Liver (tissue), 3 donors: ENCODE measurements at regions not wholly inside any gene's neighbourhood (a gene's known extent, or its start where the extent isn't known, plus 50 kb on each side); places are given as distances from the start of the nearest gene placed in this dataset.

Experiments
- EGR1 ChIP-seq, 2 donors: IDR thresholded peaks; 2 replicates each; pipeline ENCODE4 v1.6.1; 2016 to 2018; ENCODE audit warnings: antibody characterized with exemption in 2 of 2, low read depth in 2 of 2
- FOXA2 ChIP-seq: IDR thresholded peaks from 2 replicates; pipeline ENCODE4 v1.6.1; 2016; ENCODE audit warnings: antibody characterized with exemption
- GABPA ChIP-seq, 2 donors: IDR thresholded peaks in 1 of 2; conservative IDR thresholded peaks in 1 of 2; 2 replicates each; pipeline ENCODE4 v1.6.1; 2016; ENCODE audit warnings: antibody characterized with exemption in 2 of 2, mild to moderate bottlenecking in 1 of 2, moderate library complexity in 1 of 2
- NR2F2 ChIP-seq: IDR thresholded peaks from 2 replicates; pipeline ENCODE4 v1.6.1; 2016; ENCODE audit warnings: antibody characterized with exemption
- TF ChIP-seq, protein P1 (sequence below): IDR thresholded peaks from 2 replicates; pipeline ENCODE4 v1.6.1; 2016; ENCODE audit warnings: antibody characterized with exemption
- TF ChIP-seq, protein P2 (sequence below): fragments of 150-350 bp; IDR thresholded peaks from 2 replicates; pipeline ENCODE4 v1.5.1; 2017; ENCODE audit warnings: improper control_type of control experiment, low read depth, low read length; ENCODE audit not compliant: missing input control
- TF ChIP-seq, protein P3 (sequence below): IDR thresholded peaks from 2 replicates; pipeline ENCODE4 v1.6.1; 2016; ENCODE audit warnings: antibody characterized with exemption, mild to moderate bottlenecking
- donor health status: healthy.
- donor health status: healthy.

DNA sequence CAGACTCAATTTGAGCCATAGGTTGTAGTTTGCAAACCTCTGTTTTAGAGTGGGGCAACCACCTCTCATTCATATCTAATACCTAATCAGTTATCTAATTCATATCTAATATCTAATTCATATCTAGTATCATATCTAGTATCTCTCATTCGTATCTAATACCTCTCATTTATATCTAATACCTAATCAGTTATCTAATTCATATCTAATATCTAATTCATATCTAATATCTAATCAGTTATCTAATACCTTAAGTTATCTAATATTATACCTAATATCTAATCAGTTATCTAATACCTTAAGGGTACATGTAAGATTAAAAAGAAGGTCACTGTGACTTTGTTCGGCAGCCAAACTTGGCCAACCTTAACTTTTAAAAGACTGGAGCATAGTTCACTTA lies 403.4 kb upstream of the MMADHC start:
- TF ChIP-seq, protein P1, sequence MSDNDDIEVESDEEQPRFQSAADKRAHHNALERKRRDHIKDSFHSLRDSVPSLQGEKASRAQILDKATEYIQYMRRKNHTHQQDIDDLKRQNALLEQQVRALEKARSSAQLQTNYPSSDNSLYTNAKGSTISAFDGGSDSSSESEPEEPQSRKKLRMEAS: no peak
- TF ChIP-seq EGR1 (IDR thresholded peaks at IDR 0.05; ENCODE audit: low read depth in 2 of 2): no peak
- TF ChIP-seq, protein P2, sequence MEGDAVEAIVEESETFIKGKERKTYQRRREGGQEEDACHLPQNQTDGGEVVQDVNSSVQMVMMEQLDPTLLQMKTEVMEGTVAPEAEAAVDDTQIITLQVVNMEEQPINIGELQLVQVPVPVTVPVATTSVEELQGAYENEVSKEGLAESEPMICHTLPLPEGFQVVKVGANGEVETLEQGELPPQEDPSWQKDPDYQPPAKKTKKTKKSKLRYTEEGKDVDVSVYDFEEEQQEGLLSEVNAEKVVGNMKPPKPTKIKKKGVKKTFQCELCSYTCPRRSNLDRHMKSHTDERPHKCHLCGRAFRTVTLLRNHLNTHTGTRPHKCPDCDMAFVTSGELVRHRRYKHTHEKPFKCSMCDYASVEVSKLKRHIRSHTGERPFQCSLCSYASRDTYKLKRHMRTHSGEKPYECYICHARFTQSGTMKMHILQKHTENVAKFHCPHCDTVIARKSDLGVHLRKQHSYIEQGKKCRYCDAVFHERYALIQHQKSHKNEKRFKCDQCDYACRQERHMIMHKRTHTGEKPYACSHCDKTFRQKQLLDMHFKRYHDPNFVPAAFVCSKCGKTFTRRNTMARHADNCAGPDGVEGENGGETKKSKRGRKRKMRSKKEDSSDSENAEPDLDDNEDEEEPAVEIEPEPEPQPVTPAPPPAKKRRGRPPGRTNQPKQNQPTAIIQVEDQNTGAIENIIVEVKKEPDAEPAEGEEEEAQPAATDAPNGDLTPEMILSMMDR: no peak
- no peak for TF ChIP-seq FOXA2
- TF ChIP-seq GABPA (IDR thresholded peaks at IDR 0.05 in 1 of 2, conservative IDR thresholded peaks at IDR 0.05 in 1 of 2): no peak
- no peak for TF ChIP-seq NR2F2
- TF ChIP-seq, protein P3, sequence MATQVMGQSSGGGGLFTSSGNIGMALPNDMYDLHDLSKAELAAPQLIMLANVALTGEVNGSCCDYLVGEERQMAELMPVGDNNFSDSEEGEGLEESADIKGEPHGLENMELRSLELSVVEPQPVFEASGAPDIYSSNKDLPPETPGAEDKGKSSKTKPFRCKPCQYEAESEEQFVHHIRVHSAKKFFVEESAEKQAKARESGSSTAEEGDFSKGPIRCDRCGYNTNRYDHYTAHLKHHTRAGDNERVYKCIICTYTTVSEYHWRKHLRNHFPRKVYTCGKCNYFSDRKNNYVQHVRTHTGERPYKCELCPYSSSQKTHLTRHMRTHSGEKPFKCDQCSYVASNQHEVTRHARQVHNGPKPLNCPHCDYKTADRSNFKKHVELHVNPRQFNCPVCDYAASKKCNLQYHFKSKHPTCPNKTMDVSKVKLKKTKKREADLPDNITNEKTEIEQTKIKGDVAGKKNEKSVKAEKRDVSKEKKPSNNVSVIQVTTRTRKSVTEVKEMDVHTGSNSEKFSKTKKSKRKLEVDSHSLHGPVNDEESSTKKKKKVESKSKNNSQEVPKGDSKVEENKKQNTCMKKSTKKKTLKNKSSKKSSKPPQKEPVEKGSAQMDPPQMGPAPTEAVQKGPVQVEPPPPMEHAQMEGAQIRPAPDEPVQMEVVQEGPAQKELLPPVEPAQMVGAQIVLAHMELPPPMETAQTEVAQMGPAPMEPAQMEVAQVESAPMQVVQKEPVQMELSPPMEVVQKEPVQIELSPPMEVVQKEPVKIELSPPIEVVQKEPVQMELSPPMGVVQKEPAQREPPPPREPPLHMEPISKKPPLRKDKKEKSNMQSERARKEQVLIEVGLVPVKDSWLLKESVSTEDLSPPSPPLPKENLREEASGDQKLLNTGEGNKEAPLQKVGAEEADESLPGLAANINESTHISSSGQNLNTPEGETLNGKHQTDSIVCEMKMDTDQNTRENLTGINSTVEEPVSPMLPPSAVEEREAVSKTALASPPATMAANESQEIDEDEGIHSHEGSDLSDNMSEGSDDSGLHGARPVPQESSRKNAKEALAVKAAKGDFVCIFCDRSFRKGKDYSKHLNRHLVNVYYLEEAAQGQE: no peak
